GM19328 (cell line): ENCODE measurements at regions not wholly inside any gene's neighbourhood (a gene's known extent, or its start where the extent isn't known, plus 50 kb on each side); places are given as distances from the start of the nearest gene placed in this dataset.
"Not testable (repeated sequence)": the region's sequence is repeated elsewhere in the genome, so short reads cannot be mapped to it uniquely, and the experiment has no call there.

Experiments used
- ATAC-seq: cut with Tn5 transposase; IDR thresholded peaks from one replicate; pipeline ENCODE4 v1.9.1; 2021; ENCODE audit warnings: mild to moderate bottlenecking, moderate library complexity; ENCODE audit not compliant: unreplicated experiment

DNA sequence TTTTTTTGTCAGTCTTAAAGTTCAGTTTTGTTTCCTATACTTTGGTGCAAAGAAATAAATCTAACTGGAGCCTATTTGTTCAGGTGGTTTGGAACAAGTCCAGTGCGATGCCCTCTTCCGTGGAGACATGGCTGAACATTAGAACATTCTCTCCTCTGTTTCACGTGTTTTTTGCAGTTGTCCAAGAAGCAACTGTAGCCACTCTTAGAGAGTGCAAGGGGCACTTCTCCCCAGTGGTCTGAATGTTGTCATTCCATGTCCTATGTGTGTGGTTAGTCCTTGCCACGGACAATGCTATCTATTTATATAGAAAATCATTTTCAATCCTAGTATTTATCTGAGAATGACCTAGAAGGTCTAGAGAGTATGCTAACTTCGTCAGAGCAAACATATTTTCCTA, 1232.5 kb upstream of the SEL1L start:
- ATAC-seq, result no peak

DNA sequence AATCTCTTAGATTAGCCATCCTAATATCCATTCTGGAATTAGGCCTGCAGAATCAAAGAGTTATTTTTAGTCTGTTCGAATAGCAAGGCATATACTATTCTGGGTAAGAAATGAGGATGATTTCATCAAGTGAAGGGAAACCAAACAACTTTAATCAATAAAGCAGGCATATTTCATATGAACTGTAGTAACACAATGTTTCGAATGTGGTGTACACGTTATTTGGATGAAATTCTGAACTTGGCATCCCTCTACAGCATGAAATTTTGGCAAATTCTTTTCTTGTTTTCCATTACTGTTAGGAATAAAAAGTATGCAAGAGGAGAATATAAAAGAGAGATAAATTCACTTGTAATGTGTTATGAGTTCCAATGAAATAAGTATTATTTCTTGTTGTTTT, 1233.3 kb upstream of the SEL1L start:
- ATAC-seq, result no peak

- no peak for ATAC-seq
Measured at GRCh38 chr14:82776958-82777357, 1243.3 kb upstream of the SEL1L start.

DNA sequence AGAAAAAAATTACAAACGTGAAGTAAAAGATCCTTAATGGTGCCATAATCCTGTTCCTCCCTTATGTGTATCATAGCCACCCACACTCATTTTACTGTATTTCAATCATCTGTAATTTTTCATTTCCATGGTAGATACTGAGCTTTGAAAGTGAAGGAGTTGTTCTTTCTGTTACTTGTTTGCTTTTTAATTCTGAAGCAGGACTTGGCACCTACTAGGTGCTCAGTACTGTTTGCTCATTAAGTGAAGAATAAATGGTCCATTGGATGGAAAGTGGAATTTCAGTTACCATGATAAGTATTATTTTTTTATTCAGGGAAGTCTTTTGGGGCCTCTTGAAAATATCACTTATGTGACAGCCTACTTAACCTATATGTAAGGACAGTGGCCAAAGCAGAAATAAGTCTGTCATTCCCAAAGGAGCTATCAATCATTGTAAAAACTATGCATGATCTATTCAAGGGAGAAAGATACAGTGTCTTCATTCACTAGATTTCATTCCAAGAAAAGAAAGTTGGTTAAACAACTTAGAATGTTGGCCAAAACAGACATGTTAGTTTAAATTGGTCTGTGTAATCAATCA, 1244.4 kb upstream of the SEL1L start:
- ATAC-seq, result no peak

DNA sequence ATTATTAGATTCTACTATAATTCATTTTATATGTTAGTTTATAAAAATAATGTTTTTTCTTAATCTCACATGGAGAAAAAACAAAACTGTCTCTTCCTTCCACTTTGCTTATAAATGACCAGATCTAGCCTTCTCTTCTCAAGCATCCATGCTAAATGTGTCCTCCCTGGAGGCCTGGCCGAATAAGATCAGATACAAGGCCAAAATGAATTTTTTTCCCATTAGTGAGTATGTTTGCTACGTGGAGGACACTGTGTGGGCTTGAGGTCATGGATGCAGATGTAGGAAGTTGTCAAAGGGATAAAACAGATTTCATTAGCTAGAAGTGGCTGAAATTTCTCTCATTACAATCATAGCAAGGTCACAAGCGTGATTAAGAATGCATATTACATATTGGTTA, 1244.9 kb upstream of the SEL1L start:
- ATAC-seq, result no peak

GRCh38 chr14:82779301-82779700, 1245.6 kb upstream of the SEL1L start:
- ATAC-seq, result no peak

GRCh38 chr14:82785756-82786482, 1252.3 kb upstream of the SEL1L start:
- no peak for ATAC-seq

GRCh38 chr14:82786483-82786880, 1252.8 kb upstream of the SEL1L start:
- no peak for ATAC-seq

DNA sequence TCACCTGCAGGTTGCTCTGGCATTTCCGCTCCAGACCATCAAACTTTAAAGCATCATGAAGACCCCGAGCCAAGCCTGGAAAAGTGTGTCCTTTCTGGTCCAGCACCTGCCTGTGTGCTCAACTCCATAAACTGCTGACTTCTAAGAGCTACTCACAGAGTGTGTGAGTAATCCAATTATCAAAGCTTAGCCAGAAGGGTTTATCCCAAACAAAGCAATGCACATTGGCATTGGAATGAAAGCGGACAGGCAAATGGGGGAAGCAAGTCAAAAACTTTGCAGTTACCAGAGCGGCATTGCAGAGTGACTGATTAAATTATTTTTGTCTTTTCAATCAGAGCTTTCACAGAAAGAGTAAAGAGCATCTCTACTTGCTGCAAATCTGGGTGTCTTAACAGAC, 1262.4 kb upstream of the SEL1L start:
- no peak for ATAC-seq

DNA sequence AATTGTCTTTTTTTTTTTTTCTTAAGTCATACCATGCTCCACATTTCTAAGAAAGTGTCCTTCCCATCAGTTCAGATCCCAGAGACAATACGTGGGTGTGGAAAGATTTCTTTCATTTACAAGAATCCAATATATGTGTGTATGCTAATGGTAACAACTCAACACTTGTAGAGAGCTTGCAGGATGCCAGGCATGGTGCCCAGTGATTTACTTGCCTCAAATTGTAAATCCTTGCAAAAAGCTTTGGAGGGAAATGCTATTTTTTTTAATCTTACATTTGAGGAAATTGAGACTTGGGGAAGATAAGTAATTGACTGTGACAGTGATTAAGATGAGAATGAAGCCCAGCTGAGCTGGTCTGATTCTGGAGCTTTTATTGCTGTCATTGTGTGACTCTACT, 1264.6 kb upstream of the SEL1L start:
- no peak for ATAC-seq

DNA sequence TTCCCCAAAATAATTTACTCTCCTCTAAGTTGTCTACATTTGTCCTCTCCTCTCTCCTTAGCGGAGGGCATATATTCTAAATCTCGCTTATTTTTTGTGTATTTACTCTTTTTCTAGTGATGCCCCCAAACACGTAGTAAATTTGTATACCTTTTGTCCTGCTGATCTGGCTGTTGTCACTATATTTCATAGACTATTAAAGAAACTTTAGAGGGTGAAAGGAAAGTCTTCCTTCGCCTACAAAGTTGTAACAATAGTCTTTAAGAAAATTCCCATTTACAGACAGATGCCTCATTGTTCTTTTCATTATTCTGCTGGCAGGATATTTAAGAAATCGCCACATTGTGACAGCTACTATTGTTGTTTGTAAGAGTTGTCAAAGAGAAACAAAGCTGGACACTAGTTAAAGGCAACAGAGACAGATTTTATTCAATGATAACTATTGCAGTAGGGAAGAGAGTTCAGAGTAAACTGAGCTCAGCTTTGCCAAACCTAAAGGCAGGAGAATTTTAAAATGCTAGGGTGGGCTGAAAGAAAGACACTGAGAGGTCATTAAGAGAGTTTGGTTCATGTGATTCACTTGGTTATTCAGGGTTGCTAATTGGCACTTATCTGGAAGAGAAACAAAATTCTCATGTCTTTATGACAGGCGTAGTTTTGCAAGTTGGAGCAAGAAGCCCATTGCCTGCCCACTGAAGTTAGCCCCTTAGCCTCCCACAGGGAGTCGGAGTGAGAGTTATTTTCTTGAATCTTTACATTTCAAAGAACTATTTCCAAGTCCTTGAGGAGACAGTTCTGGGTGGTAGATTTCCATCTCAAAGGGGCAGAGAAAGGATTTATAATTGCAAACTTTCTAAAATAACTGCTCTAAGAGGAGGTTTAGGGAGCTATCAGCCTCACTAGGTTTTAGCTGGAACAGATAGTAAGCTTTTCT, 1272.5 kb upstream of the SEL1L start:
- no peak for ATAC-seq

- ATAC-seq, result no peak
Measured at GRCh38 chr14:82811246-82811645, 1277.6 kb upstream of the SEL1L start.

- ATAC-seq, result not testable (repeated sequence)
Measured at GRCh38 chr14:82814339-82814738, 1280.7 kb upstream of the SEL1L start.

DNA sequence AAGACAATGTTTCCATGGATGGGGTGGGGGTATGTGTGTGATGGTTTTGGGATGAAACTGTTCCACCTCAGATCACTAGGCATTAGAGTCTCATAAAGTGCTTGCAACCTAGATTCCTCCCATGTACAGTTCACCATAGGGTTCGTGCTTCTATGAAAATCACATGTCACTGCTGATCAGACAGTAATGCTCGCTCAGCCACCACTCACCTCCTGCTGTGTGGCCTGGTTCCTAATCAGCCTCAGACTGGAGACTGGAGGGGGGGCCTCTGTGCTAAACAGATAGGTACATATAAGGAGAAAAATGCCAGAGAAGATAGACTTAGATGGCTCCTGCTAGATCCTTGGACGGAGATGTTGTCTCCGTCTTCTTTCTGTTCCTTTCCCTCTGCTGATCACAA, 1296.9 kb upstream of the SEL1L start:
- ATAC-seq, result no peak

DNA sequence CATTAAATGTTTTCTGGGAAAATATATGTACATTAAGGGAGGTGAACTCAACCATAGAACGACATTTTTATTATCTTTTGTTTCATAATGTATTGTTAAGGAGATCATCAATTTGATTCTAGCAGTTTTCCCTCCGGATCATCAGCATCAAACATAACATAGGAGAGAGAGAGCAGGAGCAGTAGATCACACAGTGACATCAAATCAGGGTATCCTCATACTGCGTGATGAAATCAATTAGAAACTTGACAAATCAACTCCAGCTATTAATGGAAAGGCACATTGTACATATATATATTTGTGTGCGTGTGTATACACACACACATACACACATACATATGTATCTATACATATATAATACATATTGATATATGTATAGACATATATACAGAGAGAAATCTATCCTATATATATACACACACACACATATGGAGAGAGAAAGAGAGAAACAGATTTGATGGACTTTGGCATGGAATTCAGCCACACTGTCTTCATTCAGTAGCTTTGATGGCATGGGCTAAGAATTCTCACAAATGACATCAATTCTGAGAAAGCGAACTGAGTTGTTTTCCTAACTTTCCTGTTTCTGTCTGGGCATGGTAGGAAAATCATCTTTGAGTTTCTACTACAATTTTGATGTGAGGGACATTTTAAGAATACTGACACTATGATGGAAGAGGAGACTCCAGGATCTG, 1302.8 kb upstream of the SEL1L start:
- no peak for ATAC-seq

GRCh38 chr14:82837611-82838140, 1304.0 kb upstream of the SEL1L start:
- ATAC-seq, result no peak

DNA sequence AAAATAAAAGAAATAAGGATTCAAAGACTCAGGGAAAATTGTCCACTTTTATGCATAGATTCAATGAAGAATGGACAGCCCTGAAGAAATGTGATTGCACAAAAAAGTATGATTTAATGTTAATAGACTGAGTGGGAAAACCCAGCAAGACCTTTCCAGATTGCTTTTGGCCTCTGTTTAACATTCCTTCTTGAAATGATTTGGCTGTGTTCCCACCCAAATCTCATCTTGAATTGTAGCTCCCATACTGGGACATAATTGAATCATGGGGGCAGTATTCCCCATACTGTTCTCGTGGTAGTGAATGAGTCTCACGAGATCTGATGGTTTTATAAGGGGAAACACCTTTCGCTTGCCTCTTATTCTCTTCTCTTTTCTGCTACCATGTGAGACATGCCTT, 1316.9 kb upstream of the SEL1L start:
- ATAC-seq, result no peak

DNA sequence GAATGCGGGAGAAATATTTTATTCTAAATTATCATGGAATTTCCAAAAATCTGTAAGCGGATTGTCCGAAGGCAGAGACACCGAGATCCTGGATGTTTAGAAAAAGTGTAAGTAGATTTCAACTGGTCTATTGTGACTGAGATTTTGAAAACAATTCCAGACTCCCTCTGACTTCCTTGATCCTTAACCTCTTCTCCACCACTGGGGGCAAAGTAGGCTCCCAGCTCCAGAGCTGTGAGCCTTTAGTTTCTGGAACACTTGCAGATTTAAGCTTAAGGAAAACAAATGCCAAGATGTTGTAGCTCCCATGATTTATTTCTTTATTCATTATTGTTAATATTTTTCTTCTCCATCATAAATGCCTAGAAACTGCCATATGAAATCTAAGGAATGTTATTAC, 1320.5 kb upstream of the SEL1L start:
- no peak for ATAC-seq

DNA sequence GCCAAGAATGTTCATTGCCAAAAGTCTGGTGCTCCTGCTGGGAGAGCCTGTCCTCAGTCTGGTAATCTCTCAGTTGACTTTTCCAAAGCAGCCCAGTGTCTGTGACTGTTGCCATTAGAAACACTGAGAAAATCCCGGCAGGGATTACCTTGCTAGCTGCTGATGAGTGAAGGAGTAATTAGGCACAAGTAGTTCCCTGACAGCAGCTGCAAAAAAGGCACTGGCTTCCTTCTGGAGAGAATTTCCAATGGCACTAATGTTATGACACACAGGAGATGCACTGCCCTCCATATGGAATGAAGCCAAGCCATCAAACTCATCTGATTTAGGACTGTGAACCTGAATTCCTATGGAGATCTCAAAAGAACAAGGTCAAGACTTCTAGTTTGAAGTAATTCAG, 1321.2 kb upstream of the SEL1L start:
- ATAC-seq, result no peak

GRCh38 chr14:82855912-82856391, 1322.3 kb upstream of the SEL1L start:
- no peak for ATAC-seq

GRCh38 chr14:82861313-82861712, 1327.7 kb upstream of the SEL1L start:
- no peak for ATAC-seq
